ENCODE measurements at regions not wholly inside any gene's neighbourhood (a gene's known extent, or its start where the extent isn't known, plus 50 kb on each side); places are given as distances from the start of the nearest gene placed in this dataset.
"Not testable (repeated sequence)": the region's sequence is repeated elsewhere in the genome, so short reads cannot be mapped to it uniquely, and the experiment has no call there.

- DNase-seq (ENCODE audit: extremely low read depth, insufficient read length) = no peak
- Histone ChIP-seq H3K36me3 (ENCODE audit: control insufficient read depth, insufficient read depth, low read length) (no peaks in the 10 kb centered on the region), H3K4me3 (replicated peaks; ENCODE audit: low read depth, low read length) (no peak overlapping the region), H3K27me3 (replicated peaks; ENCODE audit: control insufficient read depth, insufficient read depth, low read length) (no peaks in the 10 kb centered on the region)
- TF ChIP-seq CTCF (IDR thresholded peaks at IDR 0.05; ENCODE audit: insufficient read depth, low read length, poor library complexity, severe bottlenecking) = no peak
Measured at GRCh38 chr12:14213542-14213941, 151.9 kb upstream of the ATF7IP start.

- TF ChIP-seq CTCF (IDR thresholded peaks at IDR 0.05; ENCODE audit: insufficient read depth, low read length, poor library complexity, severe bottlenecking) = no peak
- Histone ChIP-seq H3K27me3 (replicated peaks; ENCODE audit: control insufficient read depth, insufficient read depth, low read length) (no peaks in the 10 kb centered on the region), H3K4me3 (replicated peaks; ENCODE audit: low read depth, low read length) (no peak overlapping the region), H3K36me3 (ENCODE audit: control insufficient read depth, insufficient read depth, low read length) (no peaks in the 10 kb centered on the region)
- no peak for DNase-seq (ENCODE audit: extremely low read depth, insufficient read length)
Measured at GRCh38 chr12:14214495-14214894, 151.0 kb upstream of the ATF7IP start.

- H3K36me3 ChIP-seq (ENCODE audit: control insufficient read depth, insufficient read depth, low read length); H3K27me3 ChIP-seq (replicated peaks; ENCODE audit: control insufficient read depth, insufficient read depth, low read length); DNase-seq (ENCODE audit: extremely low read depth, insufficient read length); H3K4me3 ChIP-seq (replicated peaks; ENCODE audit: low read depth, low read length): not testable (repeated sequence)
Measured at GRCh38 chr12:14215949-14216348, 149.5 kb upstream of the ATF7IP start.

- no peaks in the 10 kb centered on the region for H3K36me3 ChIP-seq (ENCODE audit: control insufficient read depth, insufficient read depth, low read length)
- peak overlapping the region; percentile 20; the same call in 1 of the 2 replicates for H3K4me3 ChIP-seq (replicated peaks; ENCODE audit: low read depth, low read length)
- no peak for DNase-seq (ENCODE audit: extremely low read depth, insufficient read length)
- no peaks in the 10 kb centered on the region for H3K27me3 ChIP-seq (replicated peaks; ENCODE audit: control insufficient read depth, insufficient read depth, low read length)
- no peak for TF ChIP-seq CTCF (IDR thresholded peaks at IDR 0.05; ENCODE audit: insufficient read depth, low read length, poor library complexity, severe bottlenecking)
Measured at GRCh38 chr12:14216405-14217294, 148.8 kb upstream of the ATF7IP start.

- Histone ChIP-seq H3K4me3 (replicated peaks; ENCODE audit: low read depth, low read length) (no peak overlapping the region), H3K36me3 (ENCODE audit: control insufficient read depth, insufficient read depth, low read length) (no peaks in the 10 kb centered on the region), H3K27me3 (replicated peaks; ENCODE audit: control insufficient read depth, insufficient read depth, low read length) (no peaks in the 10 kb centered on the region)
- no peak for DNase-seq (ENCODE audit: extremely low read depth, insufficient read length)
- no peak for TF ChIP-seq CTCF (IDR thresholded peaks at IDR 0.05; ENCODE audit: insufficient read depth, low read length, poor library complexity, severe bottlenecking)
Measured at GRCh38 chr12:14219156-14219555, 146.3 kb upstream of the ATF7IP start.

- not testable (repeated sequence) for H3K4me3 ChIP-seq (replicated peaks; ENCODE audit: low read depth, low read length); H3K36me3 ChIP-seq (ENCODE audit: control insufficient read depth, insufficient read depth, low read length); H3K27me3 ChIP-seq (replicated peaks; ENCODE audit: control insufficient read depth, insufficient read depth, low read length); DNase-seq (ENCODE audit: extremely low read depth, insufficient read length)
Measured at GRCh38 chr12:14219670-14220069, 145.8 kb upstream of the ATF7IP start.
